COR-L47 (cell line): ENCODE measurements at regions not wholly inside any gene's neighbourhood (a gene's known extent, or its start where the extent isn't known, plus 50 kb on each side); places are given as distances from the start of the nearest gene placed in this dataset.

ENCODE experiments used
- DNase-seq: peaks from one replicate; lab custom pipeline; 2025; lab: John Stamatoyannopoulos, UW

GRCh38 chr2:225948903-225949302 lies 549.4 kb downstream of the NYAP2 start:
- DNase-seq = no peak

GRCh38 chr2:225938991-225939390 lies 539.5 kb downstream of the NYAP2 start:
- DNase-seq = no peak

DNA sequence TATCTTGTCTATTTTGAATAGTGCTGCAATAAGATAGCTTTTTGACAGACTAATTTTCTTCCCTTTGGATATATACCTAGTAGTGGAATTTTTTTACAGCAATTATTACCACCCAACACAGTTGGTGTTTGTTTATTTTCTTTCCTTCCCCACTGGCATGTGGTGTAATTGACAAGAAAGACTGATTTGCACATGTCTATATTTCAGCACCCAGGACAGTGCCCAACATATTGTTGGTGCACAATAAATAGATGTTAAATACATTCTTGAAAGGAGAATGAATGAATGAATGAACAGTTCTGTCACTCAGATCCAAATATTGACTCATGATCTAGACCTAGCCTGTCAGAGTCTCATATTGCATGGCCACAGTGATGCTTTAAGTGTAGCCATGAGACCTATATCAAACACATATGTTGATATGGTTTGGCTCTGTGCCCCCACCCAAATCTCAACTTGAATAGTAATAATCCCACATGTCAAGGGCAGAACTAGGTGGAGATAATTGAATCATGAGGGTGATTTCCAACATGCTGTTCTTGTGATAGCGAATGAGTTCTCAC lies 538.2 kb downstream of the NYAP2 start:
- no peak for DNase-seq

DNA sequence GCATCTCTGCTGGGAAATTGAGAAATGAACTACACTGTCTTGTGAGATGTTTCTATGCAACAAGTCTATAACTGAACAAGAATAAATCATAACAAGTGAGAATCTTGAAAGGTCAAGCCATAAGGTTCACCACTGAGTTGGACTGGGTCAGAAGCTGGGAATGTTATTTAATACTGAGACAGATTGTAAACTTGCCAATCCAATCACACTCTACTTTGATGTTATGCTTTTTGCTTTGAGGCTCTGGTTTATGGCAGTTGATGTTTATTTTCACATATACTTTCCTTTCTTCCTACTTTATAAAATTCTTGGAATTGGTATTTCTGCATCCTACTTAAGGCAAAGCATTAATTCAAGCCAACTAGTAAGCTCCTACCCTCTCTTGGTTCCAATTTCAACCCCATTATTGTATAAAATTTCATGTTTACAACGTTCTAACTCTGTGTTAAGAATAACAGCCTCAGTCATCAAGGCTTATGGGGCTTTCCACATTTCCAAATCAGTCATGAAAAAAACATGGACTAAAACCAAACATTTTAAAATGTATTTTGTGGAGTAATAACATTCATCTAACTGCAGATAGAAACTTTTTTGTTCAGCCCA lies 533.4 kb downstream of the NYAP2 start:
- no peak for DNase-seq

DNA sequence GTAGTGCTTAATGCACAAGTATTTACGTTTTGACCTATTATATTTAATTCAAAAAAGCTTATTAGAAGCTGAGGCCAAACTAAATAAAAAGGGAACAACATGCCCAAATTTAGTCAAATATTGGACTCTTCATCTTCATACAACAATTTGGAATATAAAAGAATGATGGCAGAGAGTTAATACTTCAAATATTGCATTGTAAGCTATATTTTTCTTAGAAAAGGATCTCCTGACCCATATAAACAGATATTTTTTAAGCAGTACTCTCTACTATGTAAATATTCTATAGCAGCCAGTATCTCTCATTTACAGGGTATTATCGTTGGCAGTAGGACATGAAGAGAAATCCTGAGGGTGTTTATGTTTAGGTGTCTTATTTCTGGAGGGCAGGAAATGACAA lies 531.2 kb downstream of the NYAP2 start:
- DNase-seq = no peak

- no peak for DNase-seq
Observed at GRCh38 chr2:225920621-225921220, 521.2 kb downstream of the NYAP2 start.

- no peak for DNase-seq
Observed at GRCh38 chr2:225916692-225917091, 517.2 kb downstream of the NYAP2 start.

- DNase-seq = no peak
Observed at GRCh38 chr2:225911019-225911418, 511.5 kb downstream of the NYAP2 start.

- no peak for DNase-seq
Observed at GRCh38 chr2:225895126-225895525, 495.6 kb downstream of the NYAP2 start.

GRCh38 chr2:225894236-225894980 lies 494.9 kb downstream of the NYAP2 start:
- DNase-seq = no peak

DNA sequence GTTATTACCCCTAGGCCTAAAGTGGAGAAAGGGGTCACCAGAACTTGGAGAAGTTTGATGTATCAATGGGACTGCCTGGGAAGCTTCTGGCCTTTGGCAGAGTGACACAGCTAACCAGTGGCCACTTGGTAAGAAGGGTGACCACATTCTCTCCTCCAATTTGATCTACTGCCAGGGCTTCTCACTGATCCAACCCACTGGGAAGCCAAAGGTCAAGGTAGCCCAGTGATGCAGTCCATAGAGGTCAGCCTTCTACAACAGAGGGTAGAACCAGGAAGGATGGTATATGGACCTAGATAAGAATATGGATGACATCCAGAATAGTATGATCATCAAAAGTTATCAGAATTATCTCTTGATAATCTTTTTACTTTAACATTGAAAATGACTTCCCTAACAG lies 493.6 kb downstream of the NYAP2 start:
- no peak for DNase-seq

GRCh38 chr2:225891771-225892170 lies 492.3 kb downstream of the NYAP2 start:
- DNase-seq = no peak

DNA sequence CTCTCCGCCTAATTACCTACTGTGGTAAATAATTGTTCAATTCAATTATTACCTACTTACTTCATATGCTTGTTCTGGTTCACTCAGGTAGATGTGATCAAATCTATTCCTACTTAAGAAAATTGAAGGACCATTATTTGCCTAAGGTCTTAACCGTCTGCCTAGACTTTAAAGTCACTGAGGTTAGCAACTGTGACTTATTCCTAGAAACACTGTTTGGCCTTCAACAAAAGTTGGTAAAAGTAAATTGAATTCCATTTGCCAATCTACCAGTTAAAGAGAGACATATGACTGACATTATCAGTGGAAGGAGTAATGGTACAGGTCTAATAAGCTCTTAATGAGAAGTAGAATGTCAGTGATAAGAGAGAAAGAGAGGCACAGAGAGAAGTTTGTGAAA lies 491.5 kb downstream of the NYAP2 start:
- no peak for DNase-seq

DNA sequence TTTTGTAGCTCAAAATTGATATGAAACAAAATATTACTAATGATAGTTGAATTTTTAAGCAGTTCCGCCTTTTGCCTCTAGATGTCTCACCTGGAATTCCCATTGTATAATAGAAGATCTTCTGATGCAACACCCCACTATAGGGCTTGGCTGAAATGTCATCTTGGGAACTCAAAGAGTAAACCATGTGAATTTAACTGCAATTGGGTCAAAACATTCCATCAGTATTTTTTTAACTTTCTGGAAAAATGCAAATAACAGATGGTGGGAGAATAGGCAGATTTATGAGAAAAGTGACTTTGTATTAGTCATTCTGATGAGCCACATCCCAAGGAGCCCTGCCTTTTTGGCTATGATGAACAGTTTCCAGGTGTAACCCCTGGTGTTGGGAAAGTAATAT lies 489.9 kb downstream of the NYAP2 start:
- DNase-seq = peak; percentile 39

DNA sequence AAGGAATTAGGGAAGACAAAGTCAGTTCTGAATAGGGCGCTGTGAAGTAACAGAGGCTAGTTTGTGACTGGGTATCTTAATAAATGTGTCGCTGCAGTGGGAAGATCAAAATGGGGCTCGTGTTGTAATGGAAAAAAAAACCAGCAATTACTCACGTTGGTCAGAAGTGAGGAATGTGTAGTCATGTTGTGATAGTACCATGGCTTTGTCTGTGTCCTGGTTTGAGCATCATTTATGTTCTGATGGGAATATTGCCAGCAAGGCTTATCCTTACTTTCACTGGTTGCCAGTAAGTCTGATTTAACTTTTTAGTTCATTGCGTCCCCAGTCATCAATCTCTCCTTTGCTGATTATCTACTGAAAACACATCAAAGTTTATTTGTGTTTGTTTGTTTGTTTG lies 467.6 kb downstream of the NYAP2 start:
- no peak for DNase-seq

DNA sequence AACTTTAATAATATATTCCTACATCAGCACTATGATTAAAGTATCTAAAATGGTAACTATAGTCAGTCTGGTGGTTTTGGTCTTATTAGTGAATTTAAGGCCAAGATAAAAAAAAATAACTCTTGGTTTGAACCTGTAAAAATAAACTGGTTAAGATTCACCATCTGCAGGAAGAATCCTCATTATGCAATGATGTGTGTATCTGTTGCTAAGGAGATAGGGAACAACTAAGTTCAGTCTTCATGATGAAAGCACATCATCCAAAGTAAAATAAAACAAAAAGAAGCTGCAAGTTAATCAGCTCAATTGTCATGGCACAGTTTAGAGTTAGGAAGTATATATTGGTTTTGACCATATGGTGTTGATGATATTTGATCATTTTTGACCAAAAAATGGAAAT lies 466.0 kb downstream of the NYAP2 start:
- DNase-seq = no peak

DNA sequence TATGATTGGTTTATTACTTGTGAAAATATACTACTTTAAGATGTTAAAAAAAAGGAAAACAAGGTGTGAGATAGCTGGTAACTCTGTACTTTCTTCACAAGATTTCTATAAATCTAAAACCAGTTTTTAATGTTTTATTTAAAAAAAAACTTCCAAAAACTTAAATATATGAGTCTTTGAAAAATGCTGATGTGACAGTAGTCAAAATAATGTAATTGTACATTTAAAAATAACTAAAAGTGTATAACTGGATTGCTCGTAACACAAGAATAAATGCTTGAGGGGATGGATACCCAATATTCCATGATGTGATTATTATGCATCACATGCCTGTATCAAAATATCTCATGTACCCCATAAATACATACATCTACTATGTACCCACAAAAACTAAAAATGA lies 464.9 kb downstream of the NYAP2 start:
- no peak for DNase-seq

DNA sequence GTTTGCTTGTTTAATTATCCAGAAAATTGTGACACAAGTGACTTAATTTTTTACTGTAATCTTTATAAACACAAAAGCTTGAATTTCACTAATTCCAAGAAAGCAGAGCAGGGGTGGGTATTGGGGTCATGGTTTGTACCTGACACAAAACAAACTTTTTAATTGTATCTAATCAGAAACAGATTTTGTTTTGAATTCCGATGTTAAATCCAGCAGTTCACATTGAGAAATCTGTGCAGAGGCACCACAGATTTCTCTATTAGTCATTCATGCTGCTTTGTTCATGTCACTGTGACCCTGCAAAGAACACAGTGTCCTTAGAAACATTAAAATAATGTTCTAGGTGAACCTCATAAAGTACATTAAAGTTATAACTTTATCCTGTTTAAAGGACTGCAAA lies 443.4 kb downstream of the NYAP2 start:
- no peak for DNase-seq

GRCh38 chr2:225841314-225841713 lies 441.8 kb downstream of the NYAP2 start:
- DNase-seq = no peak

DNA sequence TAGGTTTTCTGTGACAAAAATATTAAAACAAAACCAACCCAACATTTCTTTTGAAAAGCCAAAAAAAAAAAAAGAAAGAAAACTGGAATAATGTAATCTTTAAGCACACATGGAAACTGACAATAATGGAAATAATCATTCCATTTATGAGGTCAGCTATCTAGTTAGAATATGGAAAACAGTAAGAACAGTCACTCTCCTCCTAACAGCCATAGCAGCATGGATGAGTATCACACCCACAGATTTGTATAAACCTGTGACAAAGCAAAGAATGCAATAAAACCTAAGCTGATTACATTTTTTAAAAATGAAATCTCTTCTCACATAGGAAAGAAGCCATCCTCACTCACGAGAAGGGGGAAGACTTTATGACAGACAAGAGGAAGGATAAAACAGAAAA lies 437.8 kb downstream of the NYAP2 start:
- no peak for DNase-seq

GRCh38 chr2:225824748-225825449 lies 425.4 kb downstream of the NYAP2 start:
- no peak for DNase-seq

DNA sequence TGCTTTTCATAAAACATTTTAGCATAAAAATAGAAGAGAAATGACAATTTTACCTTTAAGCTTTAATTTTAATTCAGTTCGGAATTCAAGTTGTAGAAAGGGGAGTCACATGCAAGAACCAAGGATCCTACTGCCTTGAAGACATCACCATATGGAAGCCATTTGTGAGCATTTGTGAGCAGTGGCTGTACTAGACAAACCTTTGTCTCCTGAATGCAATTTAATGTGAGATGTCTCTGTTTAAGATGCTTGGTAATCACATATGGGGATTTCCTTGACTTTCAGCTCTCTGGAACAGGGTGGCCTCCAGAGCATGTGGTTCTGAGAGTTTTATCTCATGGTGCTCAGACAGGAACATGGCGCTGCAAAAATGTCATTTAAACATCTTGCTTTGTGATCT lies 421.8 kb downstream of the NYAP2 start:
- no peak for DNase-seq

GRCh38 chr2:225820826-225821225 lies 421.3 kb downstream of the NYAP2 start:
- no peak for DNase-seq
